ENCODE measurements at regions not wholly inside any gene's neighbourhood (a gene's known extent, or its start where the extent isn't known, plus 50 kb on each side); places are given as distances from the start of the nearest gene placed in this dataset.

- POLR2A ChIA-PET: no interaction called here
- Histone ChIP-seq H3K9me3 (ENCODE audit: control insufficient read depth, insufficient read depth, low read depth, low read length) (no peaks in the 10 kb centered on the region), H3K4me1 (ENCODE audit: control insufficient read depth, insufficient read depth, low read length) (0 out of 2 replicates have a peak, but pooled peaks cover 3% of the 10 kb centered on the region), H3K4me3 (ENCODE audit: low read depth in 2 of 2, low read length in 2 of 2) (no peak overlapping the region), H3K36me3 (ENCODE audit: control insufficient read depth, insufficient read depth, low read length) (no peaks in the 10 kb centered on the region), H3K27me3 (ENCODE audit: control insufficient read depth, insufficient read depth, low read length) (no peaks in the 10 kb centered on the region), H3K27ac (ENCODE audit: low read length) (no peak overlapping the region)
- CTCF ChIA-PET: no interaction called here
- intact Hi-C loops (cut with micrococcal nuclease; ENCODE audit: unreplicated experiment) (loop anchor here (10.0 kb wide), 1 partner anchor 904 kb away; the partner anchor contains the start of gene BASP1), in situ Hi-C loops (cut with HindIII; ENCODE audit: low pct_unique_long_range_greater_than_20kb, low sequenced_read_pairs) (no loop called here)
- no peak for TF ChIP-seq REST (IDR thresholded peaks at IDR 0.05; ENCODE audit: insufficient read depth in 1 of 2, low read depth in 2 of 2, low read length in 1 of 2)
- DNase-seq (ENCODE audit: low read depth, low spot score) (no peak), ATAC-seq (no peak)
- no TSS peak for BruUV-seq (replicated peaks)
Measured at GRCh38 chr5:18119156-18119785, 485.0 kb downstream of the TAF11L14 start.

DNA sequence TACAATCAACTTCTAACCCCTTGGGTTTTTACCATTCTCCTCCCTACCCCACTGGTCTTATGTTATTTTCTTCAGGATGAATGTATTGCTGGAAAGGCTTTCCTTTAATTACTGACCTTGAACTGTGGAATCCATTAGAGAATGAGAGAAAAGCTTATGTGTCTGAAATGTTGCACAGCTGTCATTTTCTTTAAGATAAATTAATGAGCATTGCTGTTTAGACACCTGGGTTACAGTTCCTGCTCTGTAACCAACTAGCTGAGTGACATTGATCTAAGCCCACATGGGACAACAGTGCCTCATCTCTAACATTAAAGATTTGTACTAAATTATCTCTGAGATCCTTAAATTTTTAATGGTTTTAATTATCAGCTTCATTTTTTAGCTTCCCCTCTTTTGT is 507.0 kb downstream of the TAF11L14 start:
- Histone ChIP-seq H3K27me3 (ENCODE audit: control insufficient read depth, insufficient read depth, low read length) (no peaks in the 10 kb centered on the region), H3K9me3 (ENCODE audit: control insufficient read depth, insufficient read depth, low read depth, low read length) (no peaks in the 10 kb centered on the region), H3K4me1 (ENCODE audit: control insufficient read depth, insufficient read depth, low read length) (no peaks in the 10 kb centered on the region), H3K27ac (ENCODE audit: low read length) (no peak overlapping the region), H3K36me3 (ENCODE audit: control insufficient read depth, insufficient read depth, low read length) (no peaks in the 10 kb centered on the region), H3K4me3 (ENCODE audit: low read depth in 2 of 2, low read length in 2 of 2) (no peak overlapping the region)
- no TSS peak for BruUV-seq (replicated peaks)
- DNase-seq (ENCODE audit: low read depth, low spot score) (no peak), ATAC-seq (no peak)
- POLR2A ChIA-PET: interaction anchor here (0.6 kb wide), 1 partner anchor 768 kb away, joined by 3 read pairs; no protein-coding TSS in a partner anchor
- TF ChIP-seq POLR2AphosphoS5 (IDR thresholded peaks at IDR 0.05; ENCODE audit: low read depth, low read length) (no peak), SIN3A (IDR thresholded peaks at IDR 0.05; ENCODE audit: borderline replicate concordance, insufficient read depth, low read depth, low read length) (no peak), TCF7L2 (IDR thresholded peaks at IDR 0.05; ENCODE audit: low read depth, low read length) (no peak)
- in situ Hi-C loops (cut with HindIII; ENCODE audit: low pct_unique_long_range_greater_than_20kb, low sequenced_read_pairs) (no loop called here), intact Hi-C loops (cut with micrococcal nuclease; ENCODE audit: unreplicated experiment) (no loop called here)
- CTCF ChIA-PET: no interaction called here

DNA sequence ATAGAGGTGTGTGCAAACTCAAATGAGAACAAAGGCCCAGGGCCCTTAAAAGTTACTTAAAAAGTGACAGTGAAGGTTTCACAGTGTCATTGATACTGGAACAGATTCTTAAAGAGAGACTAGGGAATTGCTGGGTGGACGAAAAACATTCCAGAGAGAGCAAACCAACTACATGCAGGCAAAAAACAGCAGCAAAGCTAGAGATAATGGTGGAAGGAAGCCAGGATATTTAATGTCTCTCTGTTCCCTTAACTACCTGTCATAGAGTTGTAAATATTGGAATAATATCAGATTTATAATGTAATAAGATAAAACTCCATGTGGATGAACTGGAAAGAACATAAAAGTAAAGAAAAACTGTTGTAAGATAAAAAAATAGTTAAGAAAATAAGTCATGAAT is 508.6 kb downstream of the TAF11L14 start:
- no peak for TF ChIP-seq REST (IDR thresholded peaks at IDR 0.05; ENCODE audit: insufficient read depth in 1 of 2, low read depth in 2 of 2, low read length in 1 of 2)
- TF ChIP-seq SIN3A (IDR thresholded peaks at IDR 0.05; ENCODE audit: borderline replicate concordance, insufficient read depth, low read depth, low read length): no peak
- no peak for TF ChIP-seq CTCF (IDR thresholded peaks at IDR 0.05)
- no peak for TF ChIP-seq POLR2AphosphoS5 (IDR thresholded peaks at IDR 0.05; ENCODE audit: low read depth, low read length)
- TF ChIP-seq TCF7L2 (IDR thresholded peaks at IDR 0.05; ENCODE audit: low read depth, low read length): no peak
- ChIA-PET POLR2A (no interaction called here), CTCF (no interaction called here)
- H3K27me3 ChIP-seq (ENCODE audit: control insufficient read depth, insufficient read depth, low read length): no peaks in the 10 kb centered on the region
- H3K27ac ChIP-seq (ENCODE audit: low read length): no peak overlapping the region
- no peaks in the 10 kb centered on the region for H3K9me3 ChIP-seq (ENCODE audit: control insufficient read depth, insufficient read depth, low read depth, low read length)
- BruUV-seq (replicated peaks): no TSS peak
- H3K36me3 ChIP-seq (ENCODE audit: control insufficient read depth, insufficient read depth, low read length): no peaks in the 10 kb centered on the region; the same call in 1 of the 2 replicates
- no peak overlapping the region for H3K4me3 ChIP-seq (ENCODE audit: low read depth in 2 of 2, low read length in 2 of 2)
- H3K4me1 ChIP-seq (ENCODE audit: control insufficient read depth, insufficient read depth, low read length): no peaks in the 10 kb centered on the region
- ATAC-seq (no peak), DNase-seq (ENCODE audit: low read depth, low spot score) (no peak)
- intact Hi-C loops (cut with micrococcal nuclease; ENCODE audit: unreplicated experiment): no loop called here
- in situ Hi-C loops (cut with HindIII; ENCODE audit: low pct_unique_long_range_greater_than_20kb, low sequenced_read_pairs): no loop called here
